NB4 (cell line): ENCODE measurements at regions not wholly inside any gene's neighbourhood (a gene's known extent, or its start where the extent isn't known, plus 50 kb on each side); places are given as distances from the start of the nearest gene placed in this dataset.

ENCODE experiments used
- DNase-seq: peaks from one replicate; pipeline ENCODE4 v3.0.0; 2010; ENCODE audit warnings: low read depth
- H3K4me3 ChIP-seq: one replicate; pipeline ENCODE4 v1.5.1; 2011; ENCODE audit warnings: mild to moderate bottlenecking, low read depth, low read length, moderate library complexity
- CTCF ChIP-seq: IDR thresholded peaks from one replicate; pipeline ENCODE4 v1.5.1; 2012; ENCODE audit warnings: low read depth, low read length
- MAX ChIP-seq: IDR thresholded peaks from 2 replicates; pipeline ENCODE4 v1.6.1; 2011; ENCODE audit warnings: low read depth, low read length
- MYC ChIP-seq: IDR thresholded peaks from 2 replicates; pipeline ENCODE4 v1.6.1; 2011; ENCODE audit warnings: low read depth, low read length
- POLR2A ChIP-seq: IDR thresholded peaks from 2 replicates; pipeline ENCODE4 v1.6.1; 2011; ENCODE audit warnings: mild to moderate bottlenecking; ENCODE audit not compliant: insufficient read length; ENCODE audit errors: extremely low read depth

DNA sequence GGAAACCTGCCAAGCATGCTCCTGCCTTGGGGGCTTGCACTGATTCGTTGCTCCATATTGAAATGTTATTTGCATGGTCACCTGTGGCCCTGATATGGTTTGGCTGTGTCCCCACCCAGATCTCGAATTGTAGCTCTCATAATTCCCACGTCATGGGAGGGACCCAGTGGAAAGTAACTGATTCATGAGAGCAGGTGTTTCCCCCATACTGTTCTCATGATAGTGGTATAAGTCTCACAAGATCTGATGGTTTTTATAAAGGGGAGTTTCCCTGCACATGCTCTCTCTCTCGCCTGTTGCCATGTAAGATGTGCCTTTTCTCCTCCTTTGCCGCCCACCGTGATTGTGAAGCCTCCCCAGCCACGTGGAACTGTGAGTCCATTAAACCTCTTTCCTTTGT, 402.4 kb downstream of the ETS1 start:
- no peak overlapping the region for H3K4me3 ChIP-seq
- no peak for DNase-seq
- TF ChIP-seq MAX = no peak
- no peak for TF ChIP-seq MYC
- no peak for TF ChIP-seq CTCF
- TF ChIP-seq POLR2A = no peak

GRCh38 chr11:128182844-128183243, 404.5 kb downstream of the ETS1 start:
- TF ChIP-seq MAX (no peak), MYC (no peak), CTCF (no peak), POLR2A (no peak)
- H3K4me3 ChIP-seq = no peak overlapping the region
- DNase-seq = no peak

GRCh38 chr11:128181984-128182383, 405.4 kb downstream of the ETS1 start:
- TF ChIP-seq MYC = no peak
- TF ChIP-seq MAX = no peak
- no peak for TF ChIP-seq POLR2A
- TF ChIP-seq CTCF = no peak
- H3K4me3 ChIP-seq = no peak overlapping the region
- no peak for DNase-seq

DNA sequence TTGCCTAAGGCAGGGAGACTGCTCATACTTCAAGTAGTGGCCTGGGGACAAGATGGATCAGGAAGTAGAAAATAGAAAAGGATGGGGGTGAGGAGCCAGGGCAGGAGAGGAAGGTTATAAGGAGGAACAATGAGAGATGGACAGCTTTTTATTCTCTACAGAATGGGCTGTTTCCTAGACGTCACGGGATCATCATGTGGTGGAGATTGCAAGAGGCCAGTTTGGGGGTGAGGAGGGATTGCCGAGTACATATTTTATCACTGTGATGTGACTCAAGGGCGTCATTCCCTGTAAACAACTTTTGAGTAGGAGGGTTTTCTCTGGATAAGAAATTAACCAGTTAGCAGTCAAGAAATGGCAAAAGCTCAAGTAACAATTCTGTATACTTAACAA, 406.3 kb downstream of the ETS1 start:
- H3K4me3 ChIP-seq = no peak overlapping the region
- TF ChIP-seq POLR2A (no peak), CTCF (no peak), MAX (no peak), MYC (no peak)
- DNase-seq = no peak

DNA sequence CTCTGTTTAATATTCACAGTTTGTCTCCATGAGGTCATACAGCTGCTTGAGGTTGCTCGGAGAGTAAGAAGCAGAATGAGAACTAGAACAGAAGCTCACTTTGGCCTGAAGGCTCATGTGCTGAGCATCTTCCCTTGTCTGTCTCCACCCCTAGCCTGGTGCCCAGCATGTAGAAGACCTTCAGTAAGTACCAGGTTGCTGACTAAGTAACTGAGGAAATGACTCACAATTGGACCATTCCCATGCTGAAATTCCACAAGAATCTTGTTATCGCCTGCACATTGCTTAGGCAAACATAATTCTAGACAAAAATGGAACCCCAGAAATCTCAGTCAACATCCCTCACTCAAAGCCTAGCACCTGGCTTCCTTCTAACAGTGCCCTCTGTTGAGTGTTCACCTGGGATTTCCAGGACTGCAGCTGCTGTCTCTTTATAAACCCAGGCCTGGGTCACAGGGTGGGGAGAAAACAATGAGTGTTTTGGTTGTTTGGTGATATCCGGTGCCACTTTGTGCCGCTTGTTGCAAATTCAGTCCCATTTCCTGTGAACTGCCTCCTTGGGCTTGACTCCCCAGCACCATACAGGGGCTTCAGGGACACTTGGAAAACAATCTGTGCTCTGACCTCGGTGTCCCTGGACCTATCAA, 406.8 kb downstream of the ETS1 start:
- no peak overlapping the region for H3K4me3 ChIP-seq
- TF ChIP-seq POLR2A (no peak), CTCF (no peak)
- DNase-seq = no peak

GRCh38 chr11:128179512-128179911, 407.8 kb downstream of the ETS1 start:
- TF ChIP-seq CTCF = no peak
- TF ChIP-seq MYC = no peak
- TF ChIP-seq POLR2A = no peak
- no peak for TF ChIP-seq MAX
- no peak overlapping the region for H3K4me3 ChIP-seq
- no peak for DNase-seq
